ENCODE measurements at regions not wholly inside any gene's neighbourhood (a gene's known extent, or its start where the extent isn't known, plus 50 kb on each side); places are given as distances from the start of the nearest gene placed in this dataset.

- DNase-seq (ENCODE audit: low read depth in 2 of 2), result no peak
Measured at GRCh38 chr5:143562935-143563334, 159.4 kb upstream of the NR3C1 start.

GRCh38 chr5:143561219-143561618 lies 157.7 kb upstream of the NR3C1 start:
- DNase-seq (ENCODE audit: low read depth in 2 of 2), result no peak

DNA sequence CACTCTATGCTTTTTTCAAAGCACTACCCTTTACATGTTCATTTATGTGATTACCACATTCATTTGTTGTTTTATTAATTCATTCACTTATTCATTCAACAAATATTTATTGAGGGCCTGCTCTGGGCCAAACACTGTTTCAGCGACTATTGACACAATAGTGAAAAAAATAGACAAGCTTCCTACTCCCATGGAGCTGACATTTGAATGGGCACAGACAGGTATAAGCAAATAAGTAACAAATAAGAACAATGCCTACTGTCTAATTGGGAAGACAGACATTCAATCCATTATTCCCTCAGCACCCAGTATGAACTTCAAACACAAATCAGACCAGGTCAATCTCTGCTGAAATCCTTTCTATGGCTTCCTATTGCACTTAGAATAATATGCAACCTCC lies 156.9 kb upstream of the NR3C1 start:
- DNase-seq (ENCODE audit: low read depth in 2 of 2), result no peak

GRCh38 chr5:143559586-143560109 lies 156.2 kb upstream of the NR3C1 start:
- no peak for DNase-seq (ENCODE audit: low read depth in 2 of 2)

GRCh38 chr5:143558048-143558447 lies 154.6 kb upstream of the NR3C1 start:
- no peak for DNase-seq (ENCODE audit: low read depth in 2 of 2)

DNA sequence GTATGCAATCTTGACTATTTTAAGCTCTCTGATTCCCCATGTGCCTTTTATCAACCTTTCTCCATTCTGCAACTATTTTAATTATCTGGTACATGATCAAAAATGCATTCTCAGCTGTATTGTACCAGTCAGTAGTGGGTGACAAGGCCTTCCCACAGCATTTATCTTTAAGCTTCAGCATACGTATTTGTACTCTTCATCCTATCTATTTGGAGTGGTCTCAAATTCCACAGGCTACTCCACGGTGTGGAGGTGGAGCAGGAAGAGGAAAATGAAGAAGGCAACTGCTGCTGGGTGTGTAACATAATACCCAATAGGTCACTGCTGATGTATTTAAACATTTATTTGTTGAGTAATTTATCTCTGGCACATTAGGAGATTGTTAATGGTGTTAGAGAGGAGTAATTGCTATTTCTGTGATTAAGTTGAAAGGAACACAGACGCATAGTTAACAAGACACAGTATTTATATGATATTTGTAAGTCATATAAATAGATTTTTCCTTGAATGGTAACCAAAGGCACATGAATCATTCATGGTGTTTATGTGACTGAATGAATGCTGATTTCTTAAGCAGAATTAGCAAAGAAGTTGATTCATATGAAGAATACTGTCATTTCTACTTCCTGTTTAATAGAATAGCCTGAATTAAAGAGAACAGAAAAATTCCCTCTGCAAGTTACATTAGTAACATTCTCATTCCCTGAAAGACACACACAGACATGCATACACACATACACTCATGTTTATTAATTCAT lies 153.8 kb upstream of the NR3C1 start:
- DNase-seq (ENCODE audit: low read depth in 2 of 2), result no peak

GRCh38 chr5:143554918-143555477 lies 151.5 kb upstream of the NR3C1 start:
- DNase-seq (ENCODE audit: low read depth in 2 of 2), result no peak

GRCh38 chr5:143554187-143554717 lies 150.8 kb upstream of the NR3C1 start:
- DNase-seq (ENCODE audit: low read depth in 2 of 2), result no peak

DNA sequence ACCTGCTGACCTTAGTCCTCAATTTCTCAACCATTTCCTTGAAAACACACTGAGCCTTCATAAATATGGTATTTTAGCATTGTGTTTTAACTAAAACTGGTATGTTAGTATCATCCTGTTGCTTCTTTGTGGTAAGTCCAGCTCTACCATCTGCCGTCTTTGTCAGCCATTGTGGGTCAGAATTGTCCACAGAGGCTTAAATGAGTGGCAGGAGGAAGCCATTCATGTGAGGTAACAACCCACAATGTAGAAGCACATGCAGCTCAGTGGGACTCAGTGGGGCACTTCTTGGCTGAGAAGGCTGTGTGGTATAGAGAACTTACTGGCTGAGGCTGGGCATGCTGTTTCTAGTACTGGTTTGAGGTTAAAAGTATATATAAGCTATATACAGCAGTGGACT lies 149.2 kb upstream of the NR3C1 start:
- DNase-seq (ENCODE audit: low read depth in 2 of 2), result no peak

DNA sequence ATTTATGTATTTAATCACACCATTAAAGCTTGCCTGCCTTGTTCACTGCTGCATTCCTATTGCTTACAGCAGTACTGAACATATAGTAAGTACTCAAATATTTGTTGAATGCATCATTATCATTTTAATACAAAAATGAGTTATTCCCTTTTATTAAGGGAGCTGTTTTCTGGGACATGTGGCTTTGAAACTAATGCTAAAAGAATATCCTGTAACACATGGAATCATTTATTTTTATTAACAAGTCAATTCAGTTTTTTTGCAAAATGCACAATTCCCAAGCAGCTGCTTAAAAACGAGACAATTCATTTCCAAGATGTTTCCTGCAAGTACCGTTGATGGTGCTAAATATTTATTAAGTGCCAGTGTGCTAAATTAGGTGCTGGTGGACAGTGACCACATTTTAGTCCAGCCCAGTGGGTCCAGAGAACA lies 148.3 kb upstream of the NR3C1 start:
- DNase-seq (ENCODE audit: low read depth in 2 of 2), result no peak

DNA sequence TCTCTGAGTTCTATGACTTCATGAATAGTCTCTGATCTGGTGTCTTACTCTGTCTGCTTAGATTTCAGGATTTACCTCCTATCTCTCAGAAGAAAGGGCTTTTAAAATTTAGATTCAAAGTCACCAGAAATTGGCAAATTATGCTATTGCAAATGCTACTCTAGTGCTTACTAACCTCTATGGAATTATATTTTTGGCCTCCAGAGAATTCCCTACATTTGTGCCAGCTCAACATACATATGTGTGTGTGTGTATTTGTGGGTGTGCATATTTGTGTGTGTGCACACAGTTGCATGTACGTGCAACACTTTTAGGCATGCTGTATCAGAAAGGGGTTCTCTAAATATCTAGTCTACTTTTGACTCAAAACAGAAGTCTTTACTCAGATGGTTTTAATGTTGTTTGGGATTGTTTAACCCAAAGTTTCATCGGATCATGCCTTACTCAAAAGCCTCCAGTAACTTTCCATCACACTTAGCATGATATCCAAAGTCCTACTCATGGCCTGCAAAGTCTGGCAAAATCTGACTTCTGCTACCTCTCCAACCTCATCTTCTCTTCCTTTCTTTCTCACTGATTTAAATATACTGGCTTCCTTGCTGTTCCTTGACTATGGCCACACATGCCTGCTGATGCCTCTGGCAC lies 147.6 kb upstream of the NR3C1 start:
- DNase-seq (ENCODE audit: low read depth in 2 of 2), result no peak

DNA sequence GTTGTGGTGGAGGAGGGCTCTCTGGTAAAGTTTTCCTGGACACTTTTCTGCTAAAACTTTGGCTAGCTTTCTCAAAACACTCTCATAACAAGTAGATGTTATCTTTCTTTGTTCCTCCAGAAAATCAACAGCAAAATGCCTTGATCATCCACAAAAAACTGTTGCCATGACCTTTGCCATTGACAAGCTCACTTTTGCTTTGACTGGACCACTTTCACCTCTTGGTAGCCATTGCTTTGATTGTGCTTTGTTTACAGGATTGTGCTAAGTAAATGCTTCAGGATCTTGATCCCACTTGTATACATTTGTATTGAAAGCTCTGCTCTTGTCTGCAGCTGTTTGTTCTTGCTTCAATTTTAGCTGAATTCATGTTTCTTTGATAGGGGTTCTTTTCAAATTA lies 143.9 kb upstream of the NR3C1 start:
- DNase-seq (ENCODE audit: low read depth in 2 of 2), result no peak

DNA sequence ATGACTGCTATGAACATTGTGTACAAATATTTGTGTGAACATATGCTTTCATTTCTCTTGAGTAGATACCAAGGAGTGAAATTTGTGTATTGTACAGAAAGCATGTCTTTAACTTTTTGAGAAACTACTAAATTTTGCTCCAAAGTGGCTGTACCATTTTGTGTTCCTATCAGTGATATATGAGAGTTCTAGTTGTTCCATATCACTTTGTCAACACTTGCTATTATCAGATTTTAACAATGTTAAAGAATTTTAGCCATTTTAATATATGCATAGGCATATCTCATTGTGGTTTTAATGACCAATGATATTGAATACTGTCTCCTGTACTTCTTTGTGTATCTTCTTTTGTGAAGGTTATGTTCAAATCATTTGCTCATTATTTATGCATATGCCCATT lies 142.9 kb upstream of the NR3C1 start:
- DNase-seq (ENCODE audit: low read depth in 2 of 2), result no peak

GRCh38 chr5:143544606-143545005 lies 141.1 kb upstream of the NR3C1 start:
- DNase-seq (ENCODE audit: low read depth in 2 of 2), result no peak

DNA sequence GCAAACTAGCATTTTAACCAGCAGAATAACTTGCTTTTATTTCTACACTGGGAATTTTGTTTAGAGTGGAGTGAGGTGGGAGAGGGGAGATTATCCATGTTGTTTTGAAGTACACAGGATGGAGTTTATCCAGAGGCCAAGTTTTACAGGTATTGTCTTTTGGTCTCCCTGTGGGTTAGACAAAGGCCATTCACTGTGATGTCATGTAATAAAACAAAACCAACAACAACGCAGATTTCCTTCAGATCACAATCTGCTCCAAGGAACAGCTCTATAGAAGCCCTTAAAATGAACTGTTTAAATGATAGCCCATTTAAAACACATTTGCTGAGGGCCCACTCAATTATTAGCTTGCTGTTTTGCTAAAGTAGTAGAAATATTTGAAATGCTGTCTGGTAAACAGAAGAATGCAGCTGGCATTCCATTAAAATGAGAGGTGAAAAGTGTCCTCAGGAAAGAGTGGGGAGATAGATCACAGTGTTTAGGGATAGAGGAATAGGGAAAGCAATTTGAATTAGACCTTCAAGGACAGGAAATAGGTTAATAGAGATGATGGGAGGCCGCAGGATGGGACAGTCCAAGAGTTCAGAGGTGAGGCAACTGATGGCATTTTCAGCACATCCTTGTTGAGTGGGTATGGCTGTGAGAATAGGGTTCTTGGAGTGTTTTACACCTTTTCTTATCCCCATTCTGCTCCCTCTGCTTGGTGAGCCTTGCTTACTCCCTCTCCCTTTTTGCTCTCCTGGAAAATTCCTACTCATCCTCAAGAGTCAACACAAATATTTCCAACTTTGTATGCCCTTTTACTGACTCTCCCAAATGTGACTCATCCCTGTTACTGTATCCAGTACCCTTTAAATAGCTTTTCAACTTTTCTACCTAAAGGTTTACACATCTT lies 140.1 kb upstream of the NR3C1 start:
- DNase-seq (ENCODE audit: low read depth in 2 of 2), result no peak

- no peak for DNase-seq (ENCODE audit: low read depth in 2 of 2)
Measured at GRCh38 chr5:143542798-143543144, 139.3 kb upstream of the NR3C1 start.

DNA sequence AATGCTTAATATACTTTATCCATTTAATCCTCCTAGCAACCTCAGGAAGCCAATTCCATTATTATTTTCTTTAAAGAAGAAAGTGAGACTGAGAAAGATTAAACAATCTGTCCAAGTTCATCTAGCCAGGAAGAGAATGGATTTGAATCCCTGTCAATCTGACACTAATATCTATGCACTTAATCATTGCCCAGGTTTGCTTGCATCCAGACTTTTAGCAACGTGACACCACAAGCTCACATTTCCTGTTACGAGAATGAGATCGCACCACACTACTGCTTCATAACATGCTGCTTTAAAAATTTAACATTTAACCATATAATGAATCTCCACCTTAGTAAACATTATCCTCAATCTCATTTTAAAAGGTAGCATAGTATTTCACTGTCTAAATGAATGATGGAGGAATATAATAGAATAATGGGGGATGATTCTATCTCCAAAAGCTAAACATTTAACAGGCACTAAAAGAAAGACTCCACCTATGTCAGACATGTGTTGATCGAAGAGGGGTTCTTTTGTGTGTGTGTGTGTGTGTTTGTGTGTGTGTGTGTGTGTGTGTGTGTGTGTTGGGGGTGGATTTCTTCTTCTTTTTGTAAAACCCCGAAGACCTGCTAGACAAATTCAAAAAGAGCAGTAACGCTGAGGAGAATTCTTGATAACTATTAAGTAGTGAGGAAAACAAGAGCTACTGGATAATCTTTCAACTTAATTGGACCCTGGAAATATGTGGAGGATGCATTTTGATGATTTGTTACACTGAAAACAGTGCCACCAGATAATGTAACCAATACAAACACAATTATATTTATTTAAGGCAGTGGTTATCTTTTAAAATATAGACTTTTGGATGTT lies 138.7 kb upstream of the NR3C1 start:
- DNase-seq (ENCODE audit: low read depth in 2 of 2), result no peak

GRCh38 chr5:143539742-143540141 lies 136.3 kb upstream of the NR3C1 start:
- DNase-seq (ENCODE audit: low read depth in 2 of 2), result no peak

- DNase-seq (ENCODE audit: low read depth in 2 of 2), result no peak
Measured at GRCh38 chr5:143537056-143537455, 133.6 kb upstream of the NR3C1 start.

- no peak for DNase-seq (ENCODE audit: low read depth in 2 of 2)
Measured at GRCh38 chr5:143536364-143536763, 132.9 kb upstream of the NR3C1 start.

- no peak for DNase-seq (ENCODE audit: low read depth in 2 of 2)
Measured at GRCh38 chr5:143534761-143535154, 131.3 kb upstream of the NR3C1 start.

All from stimulated activated CD4-positive, alpha-beta T cell treated with anti-CD3 and anti-CD28 coated beads, Interleukin-1b, Interleukin-23, amount 100 ng/mL, for 4 hours (primary cell).